GM23248 (cell line): ENCODE measurements at regions not wholly inside any gene's neighbourhood (a gene's known extent, or its start where the extent isn't known, plus 50 kb on each side); places are given as distances from the start of the nearest gene placed in this dataset.

ENCODE experiments used
- DNase-seq: peaks from one replicate; pipeline ENCODE4 v3.0.0-alpha.2; 2015
- H2AFZ ChIP-seq: fragments of 200-600 bp; sonication (generic); 2 replicates; pipeline ENCODE4 v1.6.1; 2016; ENCODE audit warnings: antibody characterized with exemption
- H3F3A ChIP-seq: fragments of 200-600 bp; sonication (generic); 2 replicates; pipeline ENCODE4 v1.6.1; 2016; ENCODE audit warnings: mild to moderate bottlenecking, antibody characterized with exemption, mixed run types; ENCODE audit not compliant: insufficient read depth
- H3K27ac ChIP-seq: fragments of 200-600 bp; sonication (generic); 2 replicates; pipeline ENCODE4 v1.5.1; 2016; ENCODE audit warnings: mild to moderate bottlenecking
- H3K27me3 ChIP-seq: fragments of 200-600 bp; sonication (generic); replicated peaks from 2 replicates; pipeline ENCODE4 v1.6.1; 2016; ENCODE audit warnings: mild to moderate bottlenecking; ENCODE audit not compliant: insufficient read depth
- H3K36me3 ChIP-seq: fragments of 200-600 bp; sonication (generic); 2 replicates; pipeline ENCODE4 v1.6.1; 2016; ENCODE audit warnings: low read depth, mild to moderate bottlenecking
- H3K4me1 ChIP-seq: fragments of 200-600 bp; sonication (generic); 2 replicates; pipeline ENCODE4 v1.6.1; 2016; ENCODE audit warnings: mild to moderate bottlenecking; ENCODE audit not compliant: insufficient read depth
- H3K4me2 ChIP-seq: fragments of 200-600 bp; sonication (generic); one replicate; pipeline ENCODE4 v1.6.1; 2016; ENCODE audit warnings: mild to moderate bottlenecking; ENCODE audit not compliant: unreplicated experiment
- H3K4me3 ChIP-seq: fragments of 200-600 bp; sonication (generic); 2 replicates; pipeline ENCODE4 v1.5.1; 2016; ENCODE audit warnings: mild to moderate bottlenecking
- H3K79me2 ChIP-seq: fragments of 200-600 bp; sonication (generic); 2 replicates; pipeline ENCODE4 v1.6.1; 2016; ENCODE audit warnings: mild to moderate bottlenecking; ENCODE audit not compliant: insufficient read depth
- H3K9ac ChIP-seq: fragments of 200-600 bp; sonication (generic); 2 replicates; pipeline ENCODE4 v1.6.1; 2016; ENCODE audit warnings: mild to moderate bottlenecking
- H3K9me2 ChIP-seq: fragments of 200-600 bp; sonication (generic); 2 replicates; pipeline ENCODE4 v1.6.1; 2016; ENCODE audit warnings: mixed run types, mild to moderate bottlenecking, moderate library complexity; ENCODE audit not compliant: insufficient read depth
- H3K9me3 ChIP-seq: fragments of 200-600 bp; sonication (generic); one replicate; pipeline ENCODE4 v1.6.1; 2017; ENCODE audit warnings: low read depth
- H4K20me1 ChIP-seq: fragments of 200-600 bp; sonication (generic); 2 replicates; pipeline ENCODE4 v1.6.0; 2016; ENCODE audit not compliant: insufficient read depth
- EZH2 ChIP-seq: fragments of 200-600 bp; sonication (generic); IDR thresholded peaks from 2 replicates; pipeline ENCODE4 v1.6.1; 2018; ENCODE audit warnings: antibody characterized with exemption, mild to moderate bottlenecking; ENCODE audit not compliant: insufficient read depth, poor library complexity, severe bottlenecking
- EZH2phosphoT487 ChIP-seq: fragments of 200-600 bp; sonication (generic); IDR thresholded peaks from 2 replicates; pipeline ENCODE4 v1.6.1; 2018; ENCODE audit warnings: antibody characterized with exemption, moderate library complexity, mild to moderate bottlenecking, low read depth; ENCODE audit not compliant: insufficient read depth
- WGBS, 2 experiments: methylation state at CpG; one replicate each; pipeline ENCODE4 v1.1.6; 2015 to 2017; ENCODE audit warnings: low lambda C conversion rate in 2 of 2, low coverage in 1 of 2; ENCODE audit errors: missing lambda C conversion rate in 2 of 2; 5-methylcytosine and 5-hydroxymethylcytosine counted together
- in situ Hi-C: fragments of 300-500 bp; cut with MboI; formaldehyde crosslinking; loops from 2 replicates; pipeline ENCODE4 v1.15.0; 2020

- no peak overlapping the region for H2AFZ ChIP-seq
- TF ChIP-seq EZH2phosphoT487, result no peak
- no peak for TF ChIP-seq EZH2
- no peak overlapping the region for H3K4me2 ChIP-seq
- H3K4me1 ChIP-seq, result peaks cover 27% of the 10 kb centered on the region
- H3K27ac ChIP-seq, result no peak overlapping the region
- in situ Hi-C loops, result no loop called here
- WGBS, 2 experiments, result 96% methylated on average over 5 of the region's 5 CpGs
- H3K79me2 ChIP-seq, result no peaks in the 10 kb centered on the region
- H3K27me3 ChIP-seq, result no peaks in the 10 kb centered on the region
- H3K9me2 ChIP-seq, result no peaks in the 10 kb centered on the region
- H3F3A ChIP-seq, result peaks cover 27% of the 10 kb centered on the region
- H3K4me3 ChIP-seq, result no peak overlapping the region
- no peak for DNase-seq
- H3K36me3 ChIP-seq, result no peaks in the 10 kb centered on the region
- H3K9ac ChIP-seq, result no peak overlapping the region
- H4K20me1 ChIP-seq, result no peaks in the 10 kb centered on the region
- no peaks in the 10 kb centered on the region for H3K9me3 ChIP-seq
Measured at GRCh38 chr14:53328841-53329240, 175.7 kb upstream of the DDHD1 start.

DNA sequence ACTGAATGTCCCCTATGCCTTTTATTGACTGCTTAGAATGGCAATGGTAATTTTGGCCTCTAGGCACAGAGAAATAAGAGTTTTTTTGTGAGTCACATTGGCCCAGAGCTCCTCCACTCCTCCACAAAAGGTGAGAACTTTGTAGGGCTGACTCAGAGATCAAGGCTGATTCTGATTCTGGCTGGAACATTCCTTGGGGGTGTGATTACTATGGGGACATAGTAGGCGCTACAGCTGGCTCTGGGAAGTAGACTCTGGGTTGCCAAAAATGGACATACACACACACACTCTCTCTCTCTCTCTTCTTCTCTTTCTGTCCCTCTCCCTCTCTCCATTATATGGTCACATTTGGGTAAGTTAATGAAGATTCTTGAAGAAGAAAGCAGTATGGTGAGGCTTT is 174.6 kb upstream of the DDHD1 start:
- Histone ChIP-seq H3K9me3 (no peaks in the 10 kb centered on the region), H3K36me3 (no peaks in the 10 kb centered on the region), H3K4me1 (peaks cover 27% of the 10 kb centered on the region), H3K79me2 (no peaks in the 10 kb centered on the region), H2AFZ (no peak overlapping the region), H4K20me1 (no peaks in the 10 kb centered on the region), H3K9ac (no peak overlapping the region), H3F3A (peaks cover 27% of the 10 kb centered on the region), H3K4me3 (no peak overlapping the region), H3K27ac (no peak overlapping the region), H3K9me2 (no peaks in the 10 kb centered on the region), H3K4me2 (no peak overlapping the region), H3K27me3 (no peaks in the 10 kb centered on the region)
- in situ Hi-C loops, result no loop called here
- WGBS, 2 experiments, result 11 to 14% methylated on average over 1 of the region's 1 CpG
- no peak for TF ChIP-seq EZH2phosphoT487
- no peak for TF ChIP-seq EZH2
- peak; percentile 82 for DNase-seq

GRCh38 chr14:53325176-53325806 is 172.2 kb upstream of the DDHD1 start:
- no peak overlapping the region for H3K4me2 ChIP-seq
- no peak overlapping the region for H3K4me3 ChIP-seq
- no peaks in the 10 kb centered on the region for H4K20me1 ChIP-seq
- H3K9ac ChIP-seq, result no peak overlapping the region
- H3K79me2 ChIP-seq, result no peaks in the 10 kb centered on the region
- H3K36me3 ChIP-seq, result no peaks in the 10 kb centered on the region
- in situ Hi-C loops, result no loop called here
- H2AFZ ChIP-seq, result no peak overlapping the region
- no peaks in the 10 kb centered on the region for H3K9me2 ChIP-seq
- no peaks in the 10 kb centered on the region for H3K9me3 ChIP-seq
- H3K4me1 ChIP-seq, result peaks cover 18% of the 10 kb centered on the region
- no peak overlapping the region for H3K27ac ChIP-seq
- no peak for TF ChIP-seq EZH2phosphoT487
- no peak for TF ChIP-seq EZH2
- DNase-seq, result peak; percentile 9
- H3K27me3 ChIP-seq, result no peaks in the 10 kb centered on the region
- H3F3A ChIP-seq, result peaks cover 22% of the 10 kb centered on the region

- WGBS, 2 experiments, result 24 to 34% methylated on average over 5 of the region's 5 CpGs
- in situ Hi-C loops, result loop anchor here (25.0 kb wide), 1 partner anchor 504 kb away; no protein-coding TSS in a partner anchor
- no peaks in the 10 kb centered on the region for H3K9me2 ChIP-seq
- no peaks in the 10 kb centered on the region for H3K9me3 ChIP-seq
- H3K4me1 ChIP-seq, result no peaks in the 10 kb centered on the region
- no peak overlapping the region for H2AFZ ChIP-seq
- no peak overlapping the region for H3K4me2 ChIP-seq
- no peak for TF ChIP-seq EZH2
- no peak for TF ChIP-seq EZH2phosphoT487
- no peaks in the 10 kb centered on the region for H3K79me2 ChIP-seq
- no peaks in the 10 kb centered on the region for H3K27me3 ChIP-seq
- H3K27ac ChIP-seq, result no peak overlapping the region
- no peak overlapping the region for H3K9ac ChIP-seq
- no peaks in the 10 kb centered on the region for H3F3A ChIP-seq
- H4K20me1 ChIP-seq, result no peaks in the 10 kb centered on the region
- H3K36me3 ChIP-seq, result no peaks in the 10 kb centered on the region
- H3K4me3 ChIP-seq, result no peak overlapping the region
- peak; percentile 7 for DNase-seq
Measured at GRCh38 chr14:53316504-53316903, 163.4 kb upstream of the DDHD1 start.

GRCh38 chr14:53310412-53310811 is 157.3 kb upstream of the DDHD1 start:
- Histone ChIP-seq H3K4me1 (peaks cover 9% of the 10 kb centered on the region), H2AFZ (no peak overlapping the region), H3K79me2 (no peaks in the 10 kb centered on the region), H3K9me3 (no peaks in the 10 kb centered on the region), H3K27ac (no peak overlapping the region), H3K36me3 (no peaks in the 10 kb centered on the region), H3K27me3 (no peaks in the 10 kb centered on the region), H3K4me3 (no peak overlapping the region), H3K9me2 (no peaks in the 10 kb centered on the region), H3K4me2 (no peak overlapping the region), H3F3A (peaks cover 8% of the 10 kb centered on the region; the same call in 1 of the 2 replicates), H3K9ac (no peak overlapping the region), H4K20me1 (no peaks in the 10 kb centered on the region)
- 65 to 80% methylated on average over 2 of the region's 2 CpGs for WGBS, 2 experiments
- TF ChIP-seq EZH2phosphoT487 (no peak), EZH2 (no peak)
- in situ Hi-C loops, result loop anchor here (25.0 kb wide), 1 partner anchor 498 kb away; no protein-coding TSS in a partner anchor
- DNase-seq, result no peak
